ENCODE measurements at regions not wholly inside any gene's neighbourhood (a gene's known extent, or its start where the extent isn't known, plus 50 kb on each side); places are given as distances from the start of the nearest gene placed in this dataset.

- H3K4me1 Mint-ChIP-seq: no peaks in the 10 kb centered on the region
- POLR2A ChIA-PET: no interaction called here
- ATAC-seq (ENCODE audit: low read depth) (no peak), DNase-seq (no peak)
- no peaks in the 10 kb centered on the region for H3K27me3 Mint-ChIP-seq
- no peak overlapping the region for H3K27ac Mint-ChIP-seq
- H3K9me3 Mint-ChIP-seq: peaks cover 3% of the 10 kb centered on the region
- no peak overlapping the region for H3K4me3 Mint-ChIP-seq
- no peaks in the 10 kb centered on the region for H3K36me3 Mint-ChIP-seq
Measured at GRCh38 chr3:103127737-103128136, 692.9 kb downstream of the ZPLD1 start.

GRCh38 chr3:103134023-103134724 lies 699.4 kb downstream of the ZPLD1 start:
- Mint-ChIP-seq H3K9me3 (peaks cover 1% of the 10 kb centered on the region), H3K4me1 (no peaks in the 10 kb centered on the region), H3K4me3 (no peak overlapping the region), H3K27ac (no peak overlapping the region), H3K27me3 (no peaks in the 10 kb centered on the region), H3K36me3 (no peaks in the 10 kb centered on the region)
- POLR2A ChIA-PET: no interaction called here
- ATAC-seq (ENCODE audit: low read depth) (no peak), DNase-seq (no peak)

- H3K4me3 Mint-ChIP-seq: no peak overlapping the region
- no peak for DNase-seq
- no peaks in the 10 kb centered on the region for H3K36me3 Mint-ChIP-seq
- H3K4me1 Mint-ChIP-seq: no peaks in the 10 kb centered on the region
- ATAC-seq (ENCODE audit: low read depth): no peak
- H3K9me3 Mint-ChIP-seq: peaks cover 1% of the 10 kb centered on the region
- H3K27me3 Mint-ChIP-seq: no peaks in the 10 kb centered on the region
- POLR2A ChIA-PET: no interaction called here
- no peak overlapping the region for H3K27ac Mint-ChIP-seq
Measured at GRCh38 chr3:103136621-103137020, 701.8 kb downstream of the ZPLD1 start.

- POLR2A ChIA-PET: no interaction called here
- DNase-seq: no peak
- Mint-ChIP-seq H3K27me3 (no peaks in the 10 kb centered on the region), H3K9me3 (peaks cover under 1% of the 10 kb centered on the region), H3K36me3 (no peaks in the 10 kb centered on the region), H3K4me3 (no peak overlapping the region), H3K27ac (no peak overlapping the region), H3K4me1 (no peaks in the 10 kb centered on the region)
- no peak for ATAC-seq (ENCODE audit: low read depth)
Measured at GRCh38 chr3:103137830-103138229, 703.0 kb downstream of the ZPLD1 start.

- Mint-ChIP-seq H3K9me3 (no peaks in the 10 kb centered on the region), H3K27me3 (no peaks in the 10 kb centered on the region), H3K36me3 (no peaks in the 10 kb centered on the region), H3K4me3 (no peak overlapping the region), H3K4me1 (no peaks in the 10 kb centered on the region), H3K27ac (no peak overlapping the region)
- ATAC-seq (ENCODE audit: low read depth) (no peak), DNase-seq (no peak)
- POLR2A ChIA-PET: no interaction called here
Measured at GRCh38 chr3:103158183-103158582, 723.4 kb downstream of the ZPLD1 start.

GRCh38 chr3:103166890-103167289 lies 732.1 kb downstream of the ZPLD1 start:
- Mint-ChIP-seq H3K4me3 (no peak overlapping the region), H3K36me3 (no peaks in the 10 kb centered on the region), H3K27me3 (no peaks in the 10 kb centered on the region), H3K27ac (no peak overlapping the region), H3K9me3 (no peaks in the 10 kb centered on the region), H3K4me1 (no peaks in the 10 kb centered on the region)
- ATAC-seq (ENCODE audit: low read depth) (no peak), DNase-seq (no peak)
- POLR2A ChIA-PET: no interaction called here

GRCh38 chr3:103167850-103168249 lies 733.0 kb downstream of the ZPLD1 start:
- DNase-seq: no peak
- Mint-ChIP-seq H3K36me3 (no peaks in the 10 kb centered on the region), H3K4me3 (no peak overlapping the region), H3K27me3 (no peaks in the 10 kb centered on the region), H3K27ac (no peak overlapping the region), H3K9me3 (no peaks in the 10 kb centered on the region), H3K4me1 (no peaks in the 10 kb centered on the region)
- POLR2A ChIA-PET: no interaction called here
- no peak for ATAC-seq (ENCODE audit: low read depth)

GRCh38 chr3:103169289-103169688 lies 734.5 kb downstream of the ZPLD1 start:
- POLR2A ChIA-PET: no interaction called here
- Mint-ChIP-seq H3K27ac (no peak overlapping the region), H3K4me1 (no peaks in the 10 kb centered on the region), H3K9me3 (no peaks in the 10 kb centered on the region), H3K27me3 (no peaks in the 10 kb centered on the region), H3K4me3 (no peak overlapping the region), H3K36me3 (no peaks in the 10 kb centered on the region)
- ATAC-seq (ENCODE audit: low read depth) (no peak), DNase-seq (no peak)

GRCh38 chr3:103170651-103171050 lies 735.8 kb downstream of the ZPLD1 start:
- Mint-ChIP-seq H3K27me3 (no peaks in the 10 kb centered on the region), H3K27ac (no peak overlapping the region)

GRCh38 chr3:103173940-103174339 lies 739.1 kb downstream of the ZPLD1 start:
- no peaks in the 10 kb centered on the region for H3K27me3 Mint-ChIP-seq
- no peak overlapping the region for H3K27ac Mint-ChIP-seq
- POLR2A ChIA-PET: no interaction called here
- DNase-seq (no peak), ATAC-seq (ENCODE audit: low read depth) (no peak)
- no peaks in the 10 kb centered on the region for H3K9me3 Mint-ChIP-seq
- H3K4me3 Mint-ChIP-seq: no peak overlapping the region
- no peaks in the 10 kb centered on the region for H3K4me1 Mint-ChIP-seq
- H3K36me3 Mint-ChIP-seq: no peaks in the 10 kb centered on the region

More at GRCh38 chr3:103170651-103171050, 735.8 kb downstream of the ZPLD1 start:
- DNase-seq (no peak), ATAC-seq (ENCODE audit: low read depth) (no peak)
- Mint-ChIP-seq H3K4me3 (no peak overlapping the region), H3K36me3 (no peaks in the 10 kb centered on the region), H3K9me3 (no peaks in the 10 kb centered on the region), H3K4me1 (no peaks in the 10 kb centered on the region)
- POLR2A ChIA-PET: no interaction called here

- Mint-ChIP-seq H3K4me1 (no peaks in the 10 kb centered on the region), H3K36me3 (no peaks in the 10 kb centered on the region), H3K27ac (no peak overlapping the region), H3K27me3 (no peaks in the 10 kb centered on the region), H3K4me3 (no peak overlapping the region), H3K9me3 (peaks cover 2% of the 10 kb centered on the region)
- POLR2A ChIA-PET: no interaction called here
- DNase-seq (no peak), ATAC-seq (ENCODE audit: low read depth) (no peak)
Measured at GRCh38 chr3:103181160-103181559, 746.3 kb downstream of the ZPLD1 start.

- DNase-seq: no peak
- Mint-ChIP-seq H3K27me3 (no peaks in the 10 kb centered on the region), H3K4me1 (no peaks in the 10 kb centered on the region), H3K36me3 (no peaks in the 10 kb centered on the region), H3K9me3 (peaks cover 2% of the 10 kb centered on the region), H3K4me3 (no peak overlapping the region), H3K27ac (no peak overlapping the region)
- POLR2A ChIA-PET: no interaction called here
- no peak for ATAC-seq (ENCODE audit: low read depth)
Measured at GRCh38 chr3:103184772-103185171, 750.0 kb downstream of the ZPLD1 start.

- Mint-ChIP-seq H3K27me3 (no peaks in the 10 kb centered on the region), H3K9me3 (peaks cover 4% of the 10 kb centered on the region), H3K36me3 (no peaks in the 10 kb centered on the region), H3K4me3 (no peak overlapping the region), H3K4me1 (no peaks in the 10 kb centered on the region), H3K27ac (no peak overlapping the region)
- ATAC-seq (ENCODE audit: low read depth) (no peak), DNase-seq (no peak)
- POLR2A ChIA-PET: no interaction called here
Measured at GRCh38 chr3:103189941-103190340, 755.1 kb downstream of the ZPLD1 start.

- POLR2A ChIA-PET: no interaction called here
- no peak for ATAC-seq (ENCODE audit: low read depth)
- no peak for DNase-seq
- no peaks in the 10 kb centered on the region for H3K36me3 Mint-ChIP-seq
- no peak overlapping the region for H3K27ac Mint-ChIP-seq
- no peaks in the 10 kb centered on the region for H3K27me3 Mint-ChIP-seq
- H3K4me1 Mint-ChIP-seq: no peaks in the 10 kb centered on the region
- peaks cover 4% of the 10 kb centered on the region for H3K9me3 Mint-ChIP-seq
- no peak overlapping the region for H3K4me3 Mint-ChIP-seq
Measured at GRCh38 chr3:103195216-103195615, 760.4 kb downstream of the ZPLD1 start.

GRCh38 chr3:103203441-103203840 lies 768.6 kb downstream of the ZPLD1 start:
- ATAC-seq (ENCODE audit: low read depth) (no peak), DNase-seq (no peak)
- POLR2A ChIA-PET: no interaction called here
- Mint-ChIP-seq H3K9me3 (no peaks in the 10 kb centered on the region), H3K27me3 (no peaks in the 10 kb centered on the region), H3K4me1 (no peaks in the 10 kb centered on the region), H3K36me3 (no peaks in the 10 kb centered on the region), H3K27ac (no peak overlapping the region), H3K4me3 (no peak overlapping the region)

All from activated naive CD8-positive, alpha-beta T cell treated with anti-CD3 and anti-CD28 coated beads, Interleukin-2, amount 10 ng/mL, durations not matched to agents 7 days and 5 days (primary cell).